Neural cell (in vitro differentiated cells): ENCODE measurements at regions not wholly inside any gene's neighbourhood (a gene's known extent, or its start where the extent isn't known, plus 50 kb on each side); places are given as distances from the start of the nearest gene placed in this dataset.

Experiments used
- CTCF ChIP-seq: fragments of 450-650 bp; IDR thresholded peaks from 2 replicates; pipeline ENCODE4 v1.5.1; 2014; ENCODE audit warnings: antibody characterized with exemption, mild to moderate bottlenecking, moderate library complexity; ENCODE audit not compliant: poor library complexity, severe bottlenecking
- EP300 ChIP-seq: fragments of 450-650 bp; conservative IDR thresholded peaks from 2 replicates; pipeline ENCODE4 v1.6.1; 2014; ENCODE audit warnings: antibody characterized with exemption, mild to moderate bottlenecking, moderate library complexity; ENCODE audit not compliant: poor library complexity, severe bottlenecking
- RAD21 ChIP-seq: fragments of 450-650 bp; conservative IDR thresholded peaks from 2 replicates; pipeline ENCODE4 v1.6.1; 2014; ENCODE audit warnings: antibody characterized with exemption, mild to moderate bottlenecking, moderate library complexity
- SMC3 ChIP-seq: fragments of 450-650 bp; conservative IDR thresholded peaks from 2 replicates; pipeline ENCODE4 v1.6.1; 2014; ENCODE audit warnings: antibody characterized with exemption, mild to moderate bottlenecking, moderate library complexity; ENCODE audit not compliant: poor library complexity

GRCh38 chr2:147294825-147295392, 549.9 kb upstream of the ACVR2A start:
- TF ChIP-seq RAD21 (no peak), CTCF (no peak), SMC3 (no peak), EP300 (no peak)
